ENCODE measurements at regions not wholly inside any gene's neighbourhood (a gene's known extent, or its start where the extent isn't known, plus 50 kb on each side); places are given as distances from the start of the nearest gene placed in this dataset.

- no peak for DNase-seq
These were observed 119.0 kb upstream of the PPP2R2D start for GRCh38 chr10:131781791-131782190.

- DNase-seq = no peak
These were observed 116.3 kb upstream of the PPP2R2D start for GRCh38 chr10:131784363-131785120.

- DNase-seq = no peak
These were observed 115.7 kb upstream of the PPP2R2D start for GRCh38 chr10:131785121-131785460.

GRCh38 chr10:131786756-131787605 lies 113.8 kb upstream of the PPP2R2D start:
- peak; percentile 28 for DNase-seq

GRCh38 chr10:131787961-131788360 lies 112.8 kb upstream of the PPP2R2D start:
- DNase-seq = no peak

GRCh38 chr10:131788386-131788785 lies 112.4 kb upstream of the PPP2R2D start:
- no peak for DNase-seq

- DNase-seq = no peak
These were observed 111.3 kb upstream of the PPP2R2D start for GRCh38 chr10:131789516-131789915.

GRCh38 chr10:131790021-131790420 lies 110.8 kb upstream of the PPP2R2D start:
- peak; percentile 32 for DNase-seq

GRCh38 chr10:131792011-131792651 lies 108.7 kb upstream of the PPP2R2D start:
- DNase-seq = no peak

- DNase-seq = no peak
These were observed 108.0 kb upstream of the PPP2R2D start for GRCh38 chr10:131792809-131793208.

GRCh38 chr10:131795761-131796160 lies 105.0 kb upstream of the PPP2R2D start:
- DNase-seq = no peak

- DNase-seq = no peak
These were observed 103.2 kb upstream of the PPP2R2D start for GRCh38 chr10:131797626-131798025.

GRCh38 chr10:131799429-131799828 lies 101.4 kb upstream of the PPP2R2D start:
- no peak for DNase-seq

- no peak for DNase-seq
These were observed 98.5 kb upstream of the PPP2R2D start for GRCh38 chr10:131802156-131802915.

GRCh38 chr10:131802996-131803395 lies 97.8 kb upstream of the PPP2R2D start:
- peak; percentile 69 for DNase-seq

GRCh38 chr10:131803860-131804425 lies 96.9 kb upstream of the PPP2R2D start:
- DNase-seq = no peak

GRCh38 chr10:131804551-131805295 lies 96.1 kb upstream of the PPP2R2D start:
- no peak for DNase-seq

- DNase-seq = no peak
These were observed 95.1 kb upstream of the PPP2R2D start for GRCh38 chr10:131805696-131806095.

- DNase-seq = no peak
These were observed 94.7 kb upstream of the PPP2R2D start for GRCh38 chr10:131806146-131806545.

GRCh38 chr10:131806646-131807317 lies 94.0 kb upstream of the PPP2R2D start:
- no peak for DNase-seq

GRCh38 chr10:131808370-131808930 lies 92.4 kb upstream of the PPP2R2D start:
- DNase-seq = no peak

Data from NCI-H82 (cell line).